Fibroblast of skin of scalp (primary cell): ENCODE measurements at regions not wholly inside any gene's neighbourhood (a gene's known extent, or its start where the extent isn't known, plus 50 kb on each side); places are given as distances from the start of the nearest gene placed in this dataset.
"Not testable (repeated sequence)": the region's sequence is repeated elsewhere in the genome, so short reads cannot be mapped to it uniquely, and the experiment has no call there.

Source experiments
- DNase-seq: peaks from one replicate; pipeline ENCODE4 v3.0.0-alpha.2; 2013

DNA sequence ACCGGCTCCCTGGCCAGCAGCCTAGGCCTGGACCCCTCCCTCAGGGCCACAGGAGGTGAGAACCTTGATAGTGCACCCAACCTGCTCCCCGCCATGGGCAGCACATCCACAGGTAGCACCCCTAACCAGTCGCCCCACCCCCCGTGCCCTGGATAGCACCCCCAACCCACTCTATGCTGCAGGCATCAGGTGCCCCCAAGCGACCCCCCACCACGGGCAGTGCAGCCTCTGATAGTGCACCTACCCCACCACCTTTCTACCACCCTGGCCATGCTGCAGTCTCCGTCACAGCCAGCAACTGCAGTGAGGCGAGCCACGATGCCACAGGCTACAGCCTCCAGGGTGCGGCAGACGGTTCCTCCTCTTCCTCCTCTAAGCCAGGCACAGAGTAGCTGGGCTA is 55.6 kb downstream of the SOWAHC start:
- DNase-seq, result no peak

DNA sequence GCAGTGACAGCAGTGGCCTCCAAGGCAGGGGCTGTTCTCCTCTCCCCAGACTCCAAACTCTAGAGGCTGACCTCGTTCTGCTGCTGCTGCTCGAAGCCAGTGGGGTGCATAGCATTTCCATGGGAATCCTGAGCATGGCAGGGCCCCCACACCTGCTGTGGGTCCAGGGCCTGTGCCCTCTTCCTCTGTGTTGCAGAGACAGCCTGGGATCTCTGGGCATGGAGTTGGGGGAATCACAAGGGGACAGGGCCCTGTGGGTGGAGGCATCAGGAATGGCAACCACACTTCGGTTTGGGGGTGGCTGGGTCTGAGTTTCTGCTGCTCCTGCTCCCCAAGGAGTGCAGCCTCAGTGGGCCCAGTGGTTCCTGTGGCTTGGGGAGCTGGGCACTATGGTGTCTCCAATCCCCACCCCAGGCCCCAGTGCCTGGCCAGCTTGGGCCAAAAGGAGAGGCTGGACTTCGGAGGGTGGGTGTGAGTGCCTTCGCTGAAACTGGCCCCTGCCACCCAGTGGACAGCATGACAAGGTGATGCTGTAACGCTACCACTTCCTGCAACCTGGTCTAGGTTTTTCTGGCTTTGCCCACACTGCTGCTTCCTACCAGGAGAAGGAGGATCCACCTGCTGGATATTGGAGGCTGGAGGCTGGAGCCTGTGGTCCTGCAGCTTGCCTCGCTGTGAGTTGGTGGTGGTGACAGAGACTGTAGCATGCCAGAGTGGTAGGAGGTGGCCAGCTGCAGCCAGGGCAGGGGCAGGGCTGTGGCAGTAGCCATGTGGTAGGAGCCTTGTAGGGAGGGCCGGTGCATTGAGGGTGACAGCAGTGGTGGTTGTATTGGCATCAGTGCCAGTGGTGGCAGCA is 56.6 kb downstream of the SOWAHC start:
- DNase-seq, result no peak

GRCh38 chr2:109674894-109675534 is 60.9 kb downstream of the SOWAHC start:
- no peak for DNase-seq

- no peak for DNase-seq
Observed at GRCh38 chr2:109675666-109676345, 61.6 kb downstream of the SOWAHC start.

DNA sequence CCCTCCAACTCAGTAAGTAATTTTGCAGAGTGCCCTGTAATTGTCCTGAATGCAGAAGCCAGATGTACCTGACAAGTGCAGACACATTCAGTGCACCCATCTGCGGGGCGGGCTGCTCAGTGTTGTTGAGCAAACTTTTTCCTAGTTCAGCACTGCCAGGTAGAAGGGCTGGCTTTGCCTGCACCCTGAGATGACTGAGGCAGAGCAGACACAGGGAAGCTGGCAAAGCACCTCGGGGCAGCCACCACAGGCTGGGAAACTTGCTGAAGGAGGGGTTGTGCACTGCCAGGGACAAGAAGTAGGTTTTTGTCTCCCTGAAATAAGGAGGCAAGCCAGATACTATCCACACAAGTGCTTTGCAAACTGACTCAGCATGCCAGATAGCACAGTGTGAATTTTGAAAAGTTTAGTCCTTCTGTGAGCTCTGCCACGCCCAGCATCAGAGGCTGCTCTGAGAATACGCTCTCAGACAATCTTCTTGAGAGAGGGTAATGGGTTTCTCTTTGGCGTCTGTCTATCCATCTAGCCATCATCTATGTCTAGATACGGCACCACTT is 62.3 kb downstream of the SOWAHC start:
- DNase-seq, result no peak

GRCh38 chr2:109677121-109677731 is 63.1 kb downstream of the SOWAHC start:
- not testable (repeated sequence) for DNase-seq

- no peak for DNase-seq
Observed at GRCh38 chr2:109677835-109678580, 63.8 kb downstream of the SOWAHC start.

GRCh38 chr2:109678724-109679201 is 64.6 kb downstream of the SOWAHC start:
- DNase-seq, result not testable (repeated sequence)

- DNase-seq, result no peak
Observed at GRCh38 chr2:109679225-109679624, 65.1 kb downstream of the SOWAHC start.

GRCh38 chr2:109679626-109680025 is 65.5 kb downstream of the SOWAHC start:
- no peak for DNase-seq

DNA sequence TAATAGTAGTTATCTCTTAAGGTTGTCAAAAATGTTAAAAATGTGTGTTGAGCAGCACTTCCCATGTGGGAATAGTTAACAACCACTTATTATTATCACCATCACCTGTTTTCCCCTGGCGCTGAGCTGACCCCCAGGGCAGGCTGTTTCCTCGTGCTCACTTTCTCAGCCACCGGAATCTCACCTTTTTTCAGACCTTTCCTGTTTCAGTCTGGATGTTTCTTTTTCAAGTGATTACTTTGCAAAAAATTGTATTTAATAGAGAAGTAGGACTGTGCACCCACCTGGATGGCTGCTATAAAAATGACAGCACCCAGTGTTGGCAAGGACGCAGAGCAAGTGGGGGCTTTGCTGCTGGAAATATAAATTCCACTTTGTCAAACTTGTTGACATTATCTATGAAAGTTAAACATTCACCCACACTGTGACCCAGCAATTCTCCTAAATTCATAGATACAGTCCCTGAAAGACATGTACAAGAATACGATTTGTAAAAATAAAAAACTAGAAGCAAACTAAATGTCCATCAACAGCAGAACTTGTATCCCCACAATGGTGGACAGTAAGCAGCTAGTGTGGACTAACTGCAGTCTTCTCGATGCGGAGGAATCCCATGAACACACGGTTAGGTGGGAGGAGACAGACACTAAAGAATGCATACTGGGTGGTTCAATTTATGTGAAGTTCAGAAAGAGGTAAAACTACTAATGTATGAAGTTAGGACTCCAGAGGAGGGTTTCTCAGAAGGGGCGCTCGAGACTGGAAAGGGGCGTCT is 66.5 kb downstream of the SOWAHC start:
- DNase-seq, result no peak

- DNase-seq, result no peak
Observed at GRCh38 chr2:109681633-109682380, 67.6 kb downstream of the SOWAHC start.

DNA sequence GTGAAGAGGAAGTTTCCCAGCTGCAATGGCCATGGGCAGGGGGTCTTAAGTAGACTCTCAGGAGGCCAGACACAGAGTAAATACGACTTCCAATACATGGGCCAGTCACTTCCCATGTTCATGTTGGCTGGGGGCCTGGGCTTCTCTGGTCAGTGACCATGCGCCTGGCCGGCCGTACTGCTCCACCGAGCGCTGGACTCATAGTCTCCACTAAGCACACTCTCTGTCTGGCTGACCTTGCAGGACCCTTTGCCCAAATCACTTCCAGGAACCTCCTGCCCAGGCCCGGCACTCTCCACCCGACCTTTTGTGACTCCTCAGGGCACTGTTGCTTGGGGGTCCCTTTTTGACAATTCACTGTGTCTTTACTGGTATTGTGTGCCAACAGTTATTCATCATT is 69.3 kb downstream of the SOWAHC start:
- no peak for DNase-seq

GRCh38 chr2:109685453-109685852 is 71.3 kb downstream of the SOWAHC start:
- no peak for DNase-seq

DNA sequence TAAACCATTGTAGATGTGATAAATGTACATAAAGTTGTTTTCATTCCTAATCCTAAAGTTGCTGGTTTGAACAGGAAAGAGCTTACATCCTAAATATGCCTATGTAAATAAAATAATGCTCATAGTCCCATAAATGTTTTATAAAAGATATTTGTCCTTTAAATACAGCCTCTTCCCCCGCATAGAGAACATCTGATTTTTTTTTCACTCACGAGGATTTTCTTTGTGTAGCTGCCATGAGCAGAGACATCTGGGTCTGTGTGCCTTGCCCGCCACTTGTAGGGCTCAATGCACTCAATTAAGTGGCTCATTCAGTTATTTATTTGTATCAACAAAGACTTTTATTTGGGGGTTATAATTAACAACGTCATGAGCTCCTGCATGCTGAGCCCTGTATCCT is 72.8 kb downstream of the SOWAHC start:
- DNase-seq, result no peak

GRCh38 chr2:109689182-109689930 is 75.2 kb downstream of the SOWAHC start:
- peak; percentile 8 for DNase-seq

DNA sequence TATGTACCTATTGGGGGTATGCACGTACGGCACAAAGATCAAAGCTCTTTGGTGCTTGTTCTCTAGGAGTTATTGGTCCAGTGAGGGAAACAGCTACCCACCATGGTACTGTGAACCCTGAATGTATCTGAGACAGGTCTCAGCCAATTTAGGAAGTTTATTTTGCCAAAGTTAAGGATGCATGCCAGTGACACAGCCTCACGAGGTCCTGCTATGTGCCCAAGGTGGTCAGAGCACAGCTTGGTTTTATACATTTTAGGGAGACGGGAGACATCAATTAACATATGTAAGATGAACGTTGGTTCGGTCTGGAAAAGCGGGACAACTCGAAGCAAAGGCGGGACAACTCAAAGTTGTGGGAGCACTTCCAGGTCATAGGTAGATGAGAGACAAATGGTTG is 75.8 kb downstream of the SOWAHC start:
- no peak for DNase-seq

GRCh38 chr2:109690457-109690821 is 76.3 kb downstream of the SOWAHC start:
- DNase-seq, result no peak

- no peak for DNase-seq
Observed at GRCh38 chr2:109690822-109691541, 76.8 kb downstream of the SOWAHC start.
